HepG2 (cell line): ENCODE measurements at regions not wholly inside any gene's neighbourhood (a gene's known extent, or its start where the extent isn't known, plus 50 kb on each side); places are given as distances from the start of the nearest gene placed in this dataset.

ENCODE experiments used
- ATAC-seq: fragments of 200-7000 bp; cut with Tn5 transposase; 3 replicates; pipeline ENCODE4 v1.9.1; 2020; ENCODE audit warnings: mild to moderate bottlenecking, moderate library complexity
- BruUV-seq: library from RNA; stranded (reverse); fragments of 400-500 nt; replicated peaks from 2 replicates; lab custom pipeline; 2021; lab: Mats Ljungman, UMichigan
- CTCF ChIA-PET: fragments of 300-600 bp; formaldehyde crosslinking; extraction: SDS; loops from one replicate; lab custom pipeline; 2021; ENCODE audit warnings: low total read pairs, inconsistent platforms, low intra/inter-chr PET ratio; lab: Yijun Ruan, JAX
- POLR2A ChIA-PET: fragments of 350-600 bp; sonication (Branson Sonifier 250); formaldehyde crosslinking; loops from one replicate; lab custom pipeline; 2020; ENCODE audit warnings: antibody characterized with exemption, inconsistent platforms; lab: Yijun Ruan, JAX
- DNase-seq: peaks from one replicate; pipeline ENCODE4 v3.0.0-alpha.2; 2015; ENCODE audit warnings: low spot score
- FAIRE-seq: peaks from 3 replicates; lab custom pipeline; 2011; peaks lifted over from hg19 to GRCh38; lab: Jason Lieb, UNC
- H2AFZ ChIP-seq: one replicate; pipeline ENCODE4 v1.6.1; 2011; ENCODE audit warnings: low read length, inconsistent platforms
- H3K27ac ChIP-seq: fragments of 300-600 bp; 3 replicates; pipeline ENCODE4 v1.8.0; 2011; ENCODE audit warnings: mixed run types, mild to moderate bottlenecking, mixed read lengths, low read length, inconsistent platforms; ENCODE audit not compliant: insufficient read depth; ENCODE audit errors: extremely low read length
- H3K27me3 ChIP-seq, 2 experiments: fragments of 200-600 bp in 1 of 2; 2 replicates in 1 of 2; 3 replicates in 1 of 2; pipeline versions ENCODE4 v1.6.0 to v1.8.0; 2011; ENCODE audit warnings: low read length in 2 of 2, mild to moderate bottlenecking in 2 of 2, moderate library complexity in 2 of 2, inconsistent platforms in 1 of 2; ENCODE audit not compliant: insufficient read depth in 2 of 2, control insufficient read depth in 1 of 2
- H3K36me3 ChIP-seq, 2 experiments: fragments of 200-600 bp in 1 of 2; replicated peaks in 1 of 2; 2 replicates in 1 of 2; 3 replicates in 1 of 2; pipeline versions ENCODE4 v1.5.1 to v1.8.0; 2011; ENCODE audit warnings: low read length in 2 of 2, inconsistent platforms in 1 of 2; ENCODE audit not compliant: insufficient read depth in 2 of 2, control insufficient read depth in 1 of 2
- H3K4me1 ChIP-seq: 2 replicates; pipeline ENCODE4 v1.5.1; 2012; ENCODE audit warnings: low read length, inconsistent platforms; ENCODE audit not compliant: insufficient read depth
- H3K4me2 ChIP-seq: 2 replicates; pipeline ENCODE4 v1.6.0; 2011; ENCODE audit warnings: low read depth, low read length, inconsistent platforms
- H3K4me3 ChIP-seq, 3 experiments: fragments of 200-600 bp in 1 of 3; sonication (generic), shearing (Covaris generic) in 1 of 3; replicated peaks in 1 of 3; 2 replicates each; pipeline ENCODE4 v1.5.1; 2011 to 2016; ENCODE audit warnings: low read length in 3 of 3, inconsistent platforms in 2 of 3, low read depth in 2 of 3, mild to moderate bottlenecking in 2 of 3, control low read depth in 1 of 3, mixed read lengths in 1 of 3; ENCODE audit not compliant: insufficient read depth in 1 of 3
- H3K79me2 ChIP-seq: one replicate; pipeline ENCODE4 v1.6.1; 2011; ENCODE audit warnings: low read length, inconsistent platforms; ENCODE audit not compliant: insufficient read depth
- H3K9ac ChIP-seq: 2 replicates; pipeline ENCODE4 v1.6.0; 2011; ENCODE audit warnings: mild to moderate bottlenecking, low read depth, low read length, inconsistent platforms; ENCODE audit not compliant: insufficient read depth
- H3K9me3 ChIP-seq: 2 replicates; pipeline ENCODE4 v1.5.1; 2012; ENCODE audit warnings: mild to moderate bottlenecking, low read length
- H4K20me1 ChIP-seq: 2 replicates; pipeline ENCODE4 v1.6.0; 2011; ENCODE audit warnings: inconsistent platforms, mild to moderate bottlenecking, low read length, moderate library complexity; ENCODE audit not compliant: insufficient read depth
- AGO2 ChIP-seq: fragments of 200-400 bp; formaldehyde crosslinking; optimal IDR thresholded peaks from 2 replicates; pipeline ENCODE3; 2017; ENCODE audit warnings: mild to moderate bottlenecking, low read depth, low read length, moderate library complexity
- ATAD3A ChIP-seq: sonication (generic); formaldehyde crosslinking; IDR thresholded peaks from 2 replicates; pipeline ENCODE4 v1.4.0; 2020; ENCODE audit warnings: missing genetic modification reagents
- KAT7 ChIP-seq: IDR thresholded peaks from 2 replicates; pipeline ENCODE4 v1.6.1; 2018; ENCODE audit warnings: borderline replicate concordance, missing compliant biosample characterization
- LRRFIP1 ChIP-seq: sonication (generic); formaldehyde crosslinking; conservative IDR thresholded peaks from 2 replicates; pipeline ENCODE4 v1.4.0; 2020; ENCODE audit warnings: missing genetic modification reagents
- NAIF1 ChIP-seq: sonication (generic); formaldehyde crosslinking; IDR thresholded peaks from 2 replicates; pipeline ENCODE4 v1.5.0; 2020; ENCODE audit warnings: mild to moderate bottlenecking, missing genetic modification reagents, borderline replicate concordance
- PRDM4 ChIP-seq: sonication (generic); formaldehyde crosslinking; IDR thresholded peaks from 2 replicates; pipeline ENCODE4 v1.9.0; 2021; ENCODE audit warnings: missing genetic modification reagents, borderline replicate concordance
- RELA ChIP-seq: sonication (generic); formaldehyde crosslinking; IDR thresholded peaks from 2 replicates; pipeline ENCODE4 v1.4.0; 2020; ENCODE audit warnings: missing genetic modification reagents
- SMAD3 ChIP-seq: sonication (generic); formaldehyde crosslinking; IDR thresholded peaks from 2 replicates; pipeline ENCODE4 v1.4.0; 2020; ENCODE audit warnings: missing genetic modification reagents
- SNAPC2 ChIP-seq: sonication (generic); formaldehyde crosslinking; IDR thresholded peaks from 2 replicates; pipeline ENCODE4 v1.8.1; 2022; ENCODE audit warnings: mild to moderate bottlenecking, missing genetic modification reagents
- ZBTB37 ChIP-seq: sonication (generic); formaldehyde crosslinking; IDR thresholded peaks from 2 replicates; pipeline ENCODE4 v1.4.0; 2020; ENCODE audit warnings: mild to moderate bottlenecking, missing genetic modification reagents
- ZFP90 ChIP-seq: sonication (generic); formaldehyde crosslinking; IDR thresholded peaks from 2 replicates; pipeline ENCODE4 v1.8.0; 2022; ENCODE audit warnings: missing genetic modification reagents, mild to moderate bottlenecking, inconsistent platforms, borderline replicate concordance
- ZNF253 ChIP-seq: sonication (generic); formaldehyde crosslinking; IDR thresholded peaks from 2 replicates; pipeline ENCODE4 v1.8.0; 2022; ENCODE audit warnings: mild to moderate bottlenecking, missing genetic modification reagents, borderline replicate concordance
- ZNF280B ChIP-seq: sonication (generic); formaldehyde crosslinking; IDR thresholded peaks from 2 replicates; pipeline ENCODE4 v1.5.0; 2020; ENCODE audit warnings: missing genetic modification reagents, mild to moderate bottlenecking, borderline replicate concordance
- ZNF720 ChIP-seq: sonication (generic); formaldehyde crosslinking; IDR thresholded peaks from 2 replicates; pipeline ENCODE4 v1.4.0; 2020; ENCODE audit warnings: missing genetic modification reagents
- ZNF747 ChIP-seq: sonication (generic); formaldehyde crosslinking; IDR thresholded peaks from 2 replicates; pipeline ENCODE4 v1.8.1; 2023; ENCODE audit warnings: missing genetic modification reagents, mild to moderate bottlenecking, borderline replicate concordance
- WGBS: methylation state at CpG from one replicate; pipeline ENCODE4 v1.1.6; 2017; ENCODE audit warnings: low lambda C conversion rate; 5-methylcytosine and 5-hydroxymethylcytosine counted together
- in situ Hi-C: cut with HindIII; loops from 2 replicates; pipeline ENCODE4 v1.10.0; 2017; ENCODE audit warnings: low pct_unique_long_range_greater_than_20kb; ENCODE audit not compliant: extremely low pct_ligation_motif_present
- intact Hi-C: fragments of 100-400 bp; cut with micrococcal nuclease; formaldehyde crosslinking; loops from one replicate; pipeline ENCODE4 v1.10.0; 2022; ENCODE audit not compliant: unreplicated experiment

- TF ChIP-seq SMAD3 (CRISPR knock-in tag) (no peak), ZNF253 (no peak), LRRFIP1 (no peak)
Measured at GRCh38 chr14:46323404-46323762, 328.2 kb downstream of the RPL10L start (continued).

GRCh38 chr14:46322730-46323403 lies 328.7 kb downstream of the RPL10L start:
- Histone ChIP-seq H3K36me3 (no peaks in the 10 kb centered on the region), H3K4me3 (no peak overlapping the region), H4K20me1 (no peaks in the 10 kb centered on the region), H3K27me3 (no peaks in the 10 kb centered on the region), H3K9me3 (0 out of 2 replicates have a peak, but pooled peaks cover 9% of the 10 kb centered on the region), H3K79me2 (no peaks in the 10 kb centered on the region), H3K9ac (no peak overlapping the region), H3K4me2 (no peak overlapping the region), H3K27ac (no peak overlapping the region), H3K4me1 (no peaks in the 10 kb centered on the region), H2AFZ (no peak overlapping the region)
- CTCF ChIA-PET: no interaction called here
- ATAC-seq (no peak), FAIRE-seq (no peak), DNase-seq (no peak)
- POLR2A ChIA-PET: no interaction called here
- no TSS peak for BruUV-seq
- in situ Hi-C loops: no loop called here
- intact Hi-C loops: no loop called here
- under 1% methylated on average over 3 of the region's 3 CpGs for WGBS
- TF ChIP-seq SNAPC2 (CRISPR knock-in tag): no peak
- TF ChIP-seq NAIF1 (CRISPR knock-in tag): no peak
- TF ChIP-seq PRDM4 (CRISPR knock-in tag): no peak
- no peak for TF ChIP-seq ZFP90 (CRISPR knock-in tag)
- TF ChIP-seq RELA (CRISPR knock-in tag): no peak
- TF ChIP-seq ZNF747 (CRISPR knock-in tag): no peak
- no peak for TF ChIP-seq SMAD3 (CRISPR knock-in tag)
- no peak for TF ChIP-seq KAT7 (CRISPR knock-in tag)
- TF ChIP-seq ZNF720 (CRISPR knock-in tag): no peak
- TF ChIP-seq ZNF280B (CRISPR knock-in tag): no peak
- no peak for TF ChIP-seq ZBTB37 (CRISPR knock-in tag)
- no peak for TF ChIP-seq ATAD3A
- TF ChIP-seq AGO2: no peak
